ENCODE measurements at regions not wholly inside any gene's neighbourhood (a gene's known extent, or its start where the extent isn't known, plus 50 kb on each side); places are given as distances from the start of the nearest gene placed in this dataset.

GRCh38 chr6:1081551-1082284, 230.2 kb upstream of the FOXQ1 start:
- Histone ChIP-seq H3K4me1 (ENCODE audit: insufficient read depth, low read length) (peaks cover 6% of the 10 kb centered on the region), H2AFZ (ENCODE audit: low read length) (no peak overlapping the region), H3K9me3 (ENCODE audit: low read depth, low read length) (no peaks in the 10 kb centered on the region), H3K79me2 (ENCODE audit: insufficient read depth, low read length) (no peaks in the 10 kb centered on the region), H3K27me3 (ENCODE audit: insufficient read depth, low read length) (no peaks in the 10 kb centered on the region), H3K27ac (ENCODE audit: low read depth, low read length) (no peak overlapping the region), H4K20me1 (ENCODE audit: insufficient read depth, low read length) (no peaks in the 10 kb centered on the region), H3K36me3 (ENCODE audit: insufficient read depth, low read length) (no peaks in the 10 kb centered on the region), H3K4me3 (ENCODE audit: insufficient read depth, low read length) (no peak overlapping the region), H3K4me2 (ENCODE audit: insufficient read depth, low read length) (no peak overlapping the region)
- no peak for DNase-seq (ENCODE audit: insufficient read length, low spot score, missing footprints)
- TF ChIP-seq, protein P1, sequence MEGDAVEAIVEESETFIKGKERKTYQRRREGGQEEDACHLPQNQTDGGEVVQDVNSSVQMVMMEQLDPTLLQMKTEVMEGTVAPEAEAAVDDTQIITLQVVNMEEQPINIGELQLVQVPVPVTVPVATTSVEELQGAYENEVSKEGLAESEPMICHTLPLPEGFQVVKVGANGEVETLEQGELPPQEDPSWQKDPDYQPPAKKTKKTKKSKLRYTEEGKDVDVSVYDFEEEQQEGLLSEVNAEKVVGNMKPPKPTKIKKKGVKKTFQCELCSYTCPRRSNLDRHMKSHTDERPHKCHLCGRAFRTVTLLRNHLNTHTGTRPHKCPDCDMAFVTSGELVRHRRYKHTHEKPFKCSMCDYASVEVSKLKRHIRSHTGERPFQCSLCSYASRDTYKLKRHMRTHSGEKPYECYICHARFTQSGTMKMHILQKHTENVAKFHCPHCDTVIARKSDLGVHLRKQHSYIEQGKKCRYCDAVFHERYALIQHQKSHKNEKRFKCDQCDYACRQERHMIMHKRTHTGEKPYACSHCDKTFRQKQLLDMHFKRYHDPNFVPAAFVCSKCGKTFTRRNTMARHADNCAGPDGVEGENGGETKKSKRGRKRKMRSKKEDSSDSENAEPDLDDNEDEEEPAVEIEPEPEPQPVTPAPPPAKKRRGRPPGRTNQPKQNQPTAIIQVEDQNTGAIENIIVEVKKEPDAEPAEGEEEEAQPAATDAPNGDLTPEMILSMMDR (IDR thresholded peaks at IDR 0.05; ENCODE audit: extremely low read depth, low read depth, low read length) = no peak

- no peaks in the 10 kb centered on the region for H3K36me3 ChIP-seq (ENCODE audit: insufficient read depth, low read length)
- no peaks in the 10 kb centered on the region for H4K20me1 ChIP-seq (ENCODE audit: insufficient read depth, low read length)
- no peak for DNase-seq (ENCODE audit: insufficient read length, low spot score, missing footprints)
- TF ChIP-seq, protein P1 (IDR thresholded peaks at IDR 0.05; ENCODE audit: extremely low read depth, low read depth, low read length) = no peak
- no peaks in the 10 kb centered on the region for H3K27me3 ChIP-seq (ENCODE audit: insufficient read depth, low read length)
- H2AFZ ChIP-seq (ENCODE audit: low read length) = no peak overlapping the region
- H3K4me3 ChIP-seq (ENCODE audit: insufficient read depth, low read length) = no peak overlapping the region
- no peak overlapping the region for H3K4me2 ChIP-seq (ENCODE audit: insufficient read depth, low read length)
- H3K79me2 ChIP-seq (ENCODE audit: insufficient read depth, low read length) = no peaks in the 10 kb centered on the region
- no peak overlapping the region for H3K27ac ChIP-seq (ENCODE audit: low read depth, low read length)
- peaks cover 6% of the 10 kb centered on the region for H3K4me1 ChIP-seq (ENCODE audit: insufficient read depth, low read length)
- no peaks in the 10 kb centered on the region for H3K9me3 ChIP-seq (ENCODE audit: low read depth, low read length)
Observed at GRCh38 chr6:1080453-1081337, 231.2 kb upstream of the FOXQ1 start.

DNA sequence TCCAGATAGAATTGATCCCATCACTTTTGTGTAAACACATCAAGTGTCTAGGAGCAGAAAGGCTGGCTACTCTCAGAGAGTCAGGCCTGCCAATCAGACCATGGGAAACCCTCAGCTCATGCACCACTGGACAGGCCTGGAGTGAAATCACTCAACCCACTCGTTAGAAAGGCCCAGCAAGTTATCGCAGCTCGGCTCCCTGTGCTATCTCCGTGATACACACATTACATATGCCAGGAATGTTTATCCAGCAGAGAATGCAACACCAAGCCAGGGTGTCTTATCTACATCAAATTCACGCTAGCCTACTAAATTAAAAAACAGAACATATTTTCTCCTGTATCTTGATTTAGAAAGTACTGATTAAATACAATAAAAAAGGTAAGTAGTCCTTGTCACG, 232.4 kb upstream of the FOXQ1 start:
- Histone ChIP-seq H3K4me3 (ENCODE audit: insufficient read depth, low read length) (no peak overlapping the region), H3K9me3 (ENCODE audit: low read depth, low read length) (no peaks in the 10 kb centered on the region), H3K4me1 (ENCODE audit: insufficient read depth, low read length) (peaks cover 6% of the 10 kb centered on the region), H2AFZ (ENCODE audit: low read length) (no peak overlapping the region), H3K27me3 (ENCODE audit: insufficient read depth, low read length) (no peaks in the 10 kb centered on the region), H3K36me3 (ENCODE audit: insufficient read depth, low read length) (no peaks in the 10 kb centered on the region), H3K27ac (ENCODE audit: low read depth, low read length) (no peak overlapping the region), H3K4me2 (ENCODE audit: insufficient read depth, low read length) (no peak overlapping the region), H4K20me1 (ENCODE audit: insufficient read depth, low read length) (no peaks in the 10 kb centered on the region), H3K79me2 (ENCODE audit: insufficient read depth, low read length) (no peaks in the 10 kb centered on the region)
- no peak for DNase-seq (ENCODE audit: insufficient read length, low spot score, missing footprints)
- TF ChIP-seq, protein P1 (IDR thresholded peaks at IDR 0.05; ENCODE audit: extremely low read depth, low read depth, low read length) = no peak

All from osteoblast (primary cell).